Calu3 (cell line): ENCODE measurements at regions not wholly inside any gene's neighbourhood (a gene's known extent, or its start where the extent isn't known, plus 50 kb on each side); places are given as distances from the start of the nearest gene placed in this dataset.

Source experiments
- BruUV-seq: library from RNA; stranded (reverse); fragments of 400-500 nt; replicated peaks from 2 replicates; lab custom pipeline; 2021; lab: Mats Ljungman, UMichigan
- CTCF ChIA-PET: fragments of 300-600 bp; sonication (Branson Sonifier 250); formaldehyde crosslinking; loops from one replicate; lab custom pipeline; 2022; ENCODE audit warnings: antibody characterized with exemption; lab: Charles Lee
- DNase-seq: peaks from one replicate; pipeline ENCODE4 v3.0.0; 2022
- H3K27ac Mint-ChIP-seq: one replicate; pipeline ENCODE4 v1.8.0; 2022; ENCODE audit warnings: mixed read lengths; ENCODE audit not compliant: unreplicated experiment
- H3K27me3 Mint-ChIP-seq: one replicate; pipeline ENCODE4 v1.8.0; 2022; ENCODE audit warnings: mixed read lengths; ENCODE audit not compliant: unreplicated experiment
- H3K36me3 Mint-ChIP-seq: one replicate; pipeline ENCODE4 v1.8.0; 2022; ENCODE audit warnings: mild to moderate bottlenecking, moderate library complexity, mixed read lengths; ENCODE audit not compliant: insufficient read depth, unreplicated experiment
- H3K4me1 Mint-ChIP-seq: one replicate; pipeline ENCODE4 v1.8.0; 2022; ENCODE audit warnings: mild to moderate bottlenecking, low read depth, mixed read lengths; ENCODE audit not compliant: unreplicated experiment
- H3K4me3 Mint-ChIP-seq: one replicate; pipeline ENCODE4 v1.8.0; 2022; ENCODE audit warnings: mild to moderate bottlenecking, low read depth, moderate library complexity, mixed read lengths; ENCODE audit not compliant: unreplicated experiment
- H3K9me3 Mint-ChIP-seq: one replicate; pipeline ENCODE4 v1.8.0; 2022; ENCODE audit warnings: low read depth, mixed read lengths; ENCODE audit not compliant: unreplicated experiment
- CTCF ChIP-seq: fragments of 200-600 bp; IDR thresholded peaks from one replicate; pipeline ENCODE4 v1.8.0; 2022; ENCODE audit warnings: antibody characterized with exemption; ENCODE audit not compliant: unreplicated experiment
- intact Hi-C: fragments of 100-400 bp; cut with micrococcal nuclease; formaldehyde crosslinking; loops from one replicate; pipeline ENCODE4 v1.10.0; 2022; ENCODE audit not compliant: unreplicated experiment

- CTCF ChIA-PET, result no interaction called here
- peaks cover 3% of the 10 kb centered on the region for H3K9me3 Mint-ChIP-seq
- no TSS peak for BruUV-seq
- no peak overlapping the region for H3K4me3 Mint-ChIP-seq
- DNase-seq, result no peak
- no peak for TF ChIP-seq CTCF
- H3K27ac Mint-ChIP-seq, result no peak overlapping the region
- H3K27me3 Mint-ChIP-seq, result no peaks in the 10 kb centered on the region
- H3K4me1 Mint-ChIP-seq, result peaks cover 13% of the 10 kb centered on the region
- intact Hi-C loops, result no loop called here
- no peaks in the 10 kb centered on the region for H3K36me3 Mint-ChIP-seq
Measured at GRCh38 chr6:4464638-4465037, 311.6 kb upstream of the CDYL start.

- TF ChIP-seq CTCF, result no peak
- no peaks in the 10 kb centered on the region for H3K36me3 Mint-ChIP-seq
- no peaks in the 10 kb centered on the region for H3K9me3 Mint-ChIP-seq
- peaks cover 24% of the 10 kb centered on the region for H3K4me1 Mint-ChIP-seq
- CTCF ChIA-PET, result no interaction called here
- intact Hi-C loops, result no loop called here
- H3K27me3 Mint-ChIP-seq, result no peaks in the 10 kb centered on the region
- no TSS peak for BruUV-seq
- no peak overlapping the region for H3K27ac Mint-ChIP-seq
- no peak overlapping the region for H3K4me3 Mint-ChIP-seq
- DNase-seq, result no peak
Measured at GRCh38 chr6:4463236-4463635, 313.0 kb upstream of the CDYL start.

DNA sequence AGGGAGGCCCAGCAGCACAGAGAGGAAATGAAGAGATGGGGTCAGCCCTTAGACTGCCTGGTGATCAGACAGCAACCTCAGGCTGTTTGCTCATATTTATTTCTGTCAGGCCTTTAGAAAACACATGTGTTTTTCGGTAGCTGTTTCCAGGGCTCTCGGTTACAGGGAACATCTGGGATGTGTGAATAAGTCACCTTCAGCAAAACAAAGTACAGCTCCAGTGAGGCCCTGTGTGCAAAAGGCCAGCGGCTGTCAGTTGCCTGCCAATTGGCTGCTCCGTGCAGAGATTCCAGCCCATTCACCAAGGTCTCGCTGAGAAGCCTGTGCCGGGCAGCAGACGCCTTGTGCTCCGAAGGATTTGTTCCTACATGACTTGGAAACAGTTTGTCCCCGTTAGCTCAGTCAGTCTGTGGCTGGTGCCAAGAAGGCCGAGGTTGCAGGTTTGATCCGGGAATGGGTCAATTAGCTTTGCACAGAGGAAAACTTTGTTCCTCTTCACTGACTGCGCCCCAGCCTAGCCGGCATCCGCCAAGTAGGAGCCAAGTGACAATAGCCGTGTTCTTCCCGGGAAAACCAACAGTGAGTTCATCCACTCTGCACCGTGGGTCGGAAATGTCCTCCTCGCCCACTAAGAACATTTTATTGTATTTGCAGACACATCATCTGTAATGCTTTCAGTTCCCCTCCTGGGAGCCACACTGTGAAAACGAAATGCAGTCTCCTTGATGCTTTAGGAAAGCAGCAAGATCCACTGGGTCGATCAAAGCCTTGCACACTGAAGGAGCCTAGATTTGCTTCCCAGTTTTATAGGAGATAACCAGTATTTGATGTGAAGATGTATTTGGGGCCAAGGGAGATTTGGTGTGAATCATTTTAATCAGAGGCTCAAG lies 315.4 kb upstream of the CDYL start:
- H3K4me3 Mint-ChIP-seq, result no peak overlapping the region
- no peak for DNase-seq
- peaks cover 15% of the 10 kb centered on the region for H3K4me1 Mint-ChIP-seq
- no peaks in the 10 kb centered on the region for H3K36me3 Mint-ChIP-seq
- CTCF ChIA-PET, result no interaction called here
- H3K27ac Mint-ChIP-seq, result no peak overlapping the region
- H3K27me3 Mint-ChIP-seq, result no peaks in the 10 kb centered on the region
- no peaks in the 10 kb centered on the region for H3K9me3 Mint-ChIP-seq
- intact Hi-C loops, result no loop called here
- no peak for TF ChIP-seq CTCF
- BruUV-seq, result no TSS peak

DNA sequence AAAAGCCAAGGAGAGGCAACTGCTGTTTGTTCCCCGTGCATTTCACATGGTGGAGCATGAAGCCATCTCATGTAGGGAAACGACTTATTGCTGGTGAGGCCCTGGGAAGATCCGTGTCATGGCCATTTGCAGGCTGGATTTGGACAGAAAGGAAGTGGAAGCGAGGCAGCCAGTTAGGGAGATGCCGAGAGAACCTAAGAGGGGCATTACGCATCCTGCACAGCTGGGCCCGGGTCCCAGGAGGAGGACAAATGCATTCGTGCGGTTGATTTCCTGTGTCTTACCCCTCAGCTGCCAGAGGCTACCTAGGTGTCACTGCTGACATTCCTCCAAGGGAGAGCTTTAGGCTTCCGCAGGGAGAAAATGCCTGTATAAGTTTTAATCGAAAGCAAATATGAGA lies 316.2 kb upstream of the CDYL start:
- no peak overlapping the region for H3K4me3 Mint-ChIP-seq
- H3K27ac Mint-ChIP-seq, result no peak overlapping the region
- BruUV-seq, result no TSS peak
- CTCF ChIA-PET, result no interaction called here
- H3K4me1 Mint-ChIP-seq, result peaks cover 15% of the 10 kb centered on the region
- TF ChIP-seq CTCF, result no peak
- no peaks in the 10 kb centered on the region for H3K27me3 Mint-ChIP-seq
- no peaks in the 10 kb centered on the region for H3K9me3 Mint-ChIP-seq
- DNase-seq, result no peak
- no peaks in the 10 kb centered on the region for H3K36me3 Mint-ChIP-seq
- intact Hi-C loops, result no loop called here
